ENCODE measurements at regions not wholly inside any gene's neighbourhood (a gene's known extent, or its start where the extent isn't known, plus 50 kb on each side); places are given as distances from the start of the nearest gene placed in this dataset.

- TF ChIP-seq GATA2 (IDR thresholded peaks at IDR 0.05; ENCODE audit: low read depth, low read length) (no peak), GATA3 (IDR thresholded peaks at IDR 0.05; ENCODE audit: low read depth, low read length) (no peak)
These were observed 411.1 kb upstream of the MBL2 start for GRCh38 chr10:53183733-53184132.
